Thoracic aorta (tissue), 2 donors: ENCODE measurements at regions not wholly inside any gene's neighbourhood (a gene's known extent, or its start where the extent isn't known, plus 50 kb on each side); places are given as distances from the start of the nearest gene placed in this dataset.

Experiments used
- ATAC-seq: fragments of 150-250 bp; one replicate; pipeline ENCODE4 v1.8.0; 2017; ENCODE audit warnings: low read depth; ENCODE audit not compliant: insufficient number of reproducible peaks, low FRiP score
- DNase-seq: peaks from one replicate; pipeline ENCODE4 v3.0.0-alpha.2; 2020; ENCODE audit warnings: low spot score
- H3K27ac ChIP-seq, 2 donors: fragments of 200-600 bp; sonication (generic); 1 replicate in 1 of 2; 2 replicates in 1 of 2; pipeline ENCODE4 v1.5.1; 2016; ENCODE audit warnings: mild to moderate bottlenecking in 2 of 2, moderate library complexity in 2 of 2
- H3K27me3 ChIP-seq: fragments of 200-600 bp; sonication (generic); replicated peaks from 2 replicates; pipeline ENCODE4 v1.6.0; 2016; ENCODE audit warnings: mild to moderate bottlenecking; ENCODE audit not compliant: insufficient read depth
- H3K36me3 ChIP-seq: fragments of 200-600 bp; sonication (generic); one replicate; pipeline ENCODE4 v1.5.1; 2016
- H3K4me1 ChIP-seq, 2 donors: fragments of 200-600 bp; sonication (generic); 1 replicate in 1 of 2; 2 replicates in 1 of 2; pipeline versions ENCODE4 v1.5.1 to v1.6.0; 2016; ENCODE audit warnings: low read depth in 2 of 2, mild to moderate bottlenecking in 1 of 2; ENCODE audit not compliant: control insufficient read depth in 1 of 2
- H3K4me3 ChIP-seq: fragments of 200-600 bp; sonication (generic); 2 replicates; pipeline ENCODE4 v1.5.1; 2016; ENCODE audit warnings: mild to moderate bottlenecking
- H3K9me3 ChIP-seq: fragments of 200-600 bp; sonication (generic); 2 replicates; pipeline ENCODE4 v1.5.1; 2016
- TF ChIP-seq, protein P1 (sequence below): fragments of 200-600 bp; sonication (generic); IDR thresholded peaks from one replicate; pipeline ENCODE4 v1.5.1; 2019; ENCODE audit warnings: antibody characterized with exemption

DNA sequence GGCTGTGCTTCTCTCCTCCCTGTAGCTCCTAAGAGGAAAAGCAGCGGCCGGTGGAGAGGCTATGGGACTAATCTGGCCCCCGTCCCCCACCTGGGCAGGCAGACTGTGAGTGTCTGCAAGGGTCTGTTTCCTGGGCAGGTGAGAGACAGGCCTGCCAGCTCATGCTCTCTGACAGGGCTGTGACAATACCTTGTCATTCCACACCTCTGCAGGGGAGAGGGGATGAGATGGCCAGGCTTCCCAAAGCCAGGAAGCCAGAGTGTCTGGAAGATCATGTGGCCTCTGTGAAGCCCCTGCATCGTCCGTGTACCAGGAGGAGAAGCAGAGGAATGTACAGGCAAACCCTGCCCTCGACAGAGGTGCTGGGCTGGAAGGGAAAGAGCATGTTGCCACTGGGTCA is 142.5 kb upstream of the GATA6 start:
- Histone ChIP-seq H3K9me3 (no peaks in the 10 kb centered on the region), H3K4me1 (peaks cover 0 to 3% of the 10 kb centered on the region in 2 donors), H3K27me3 (no peaks in the 10 kb centered on the region), H3K27ac (no peak overlapping the region), H3K4me3 (no peak overlapping the region), H3K36me3 (no peaks in the 10 kb centered on the region)
- DNase-seq (no peak), ATAC-seq (no peak)
- TF ChIP-seq, protein P1, sequence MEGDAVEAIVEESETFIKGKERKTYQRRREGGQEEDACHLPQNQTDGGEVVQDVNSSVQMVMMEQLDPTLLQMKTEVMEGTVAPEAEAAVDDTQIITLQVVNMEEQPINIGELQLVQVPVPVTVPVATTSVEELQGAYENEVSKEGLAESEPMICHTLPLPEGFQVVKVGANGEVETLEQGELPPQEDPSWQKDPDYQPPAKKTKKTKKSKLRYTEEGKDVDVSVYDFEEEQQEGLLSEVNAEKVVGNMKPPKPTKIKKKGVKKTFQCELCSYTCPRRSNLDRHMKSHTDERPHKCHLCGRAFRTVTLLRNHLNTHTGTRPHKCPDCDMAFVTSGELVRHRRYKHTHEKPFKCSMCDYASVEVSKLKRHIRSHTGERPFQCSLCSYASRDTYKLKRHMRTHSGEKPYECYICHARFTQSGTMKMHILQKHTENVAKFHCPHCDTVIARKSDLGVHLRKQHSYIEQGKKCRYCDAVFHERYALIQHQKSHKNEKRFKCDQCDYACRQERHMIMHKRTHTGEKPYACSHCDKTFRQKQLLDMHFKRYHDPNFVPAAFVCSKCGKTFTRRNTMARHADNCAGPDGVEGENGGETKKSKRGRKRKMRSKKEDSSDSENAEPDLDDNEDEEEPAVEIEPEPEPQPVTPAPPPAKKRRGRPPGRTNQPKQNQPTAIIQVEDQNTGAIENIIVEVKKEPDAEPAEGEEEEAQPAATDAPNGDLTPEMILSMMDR, result no peak

DNA sequence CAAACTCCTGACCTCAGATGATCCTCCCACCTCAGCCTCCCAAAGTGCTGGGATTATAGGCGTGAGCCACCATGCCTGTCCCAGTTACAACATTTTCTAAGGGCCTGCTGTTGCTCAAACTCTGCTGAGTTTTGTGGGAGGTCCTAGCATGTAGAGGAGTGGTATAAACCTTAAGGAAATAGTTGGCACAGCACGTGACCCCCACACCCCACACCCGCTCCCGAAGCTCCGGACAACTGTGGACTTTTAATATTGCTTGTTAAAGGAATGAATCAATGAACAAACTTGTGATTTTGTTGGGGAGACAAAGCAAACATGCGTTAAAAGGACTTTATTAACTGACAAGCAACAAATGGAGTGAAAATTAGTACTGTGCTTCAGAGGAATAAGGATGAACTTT is 137.8 kb upstream of the GATA6 start:
- H3K4me1 ChIP-seq, result peaks cover 0 to 12% of the 10 kb centered on the region in 2 donors
- ATAC-seq, result no peak
- no peaks in the 10 kb centered on the region for H3K9me3 ChIP-seq
- TF ChIP-seq, protein P1, result no peak
- H3K4me3 ChIP-seq, result no peak overlapping the region
- DNase-seq, result no peak
- no peak overlapping the region for H3K27ac ChIP-seq
- no peaks in the 10 kb centered on the region for H3K27me3 ChIP-seq
- no peaks in the 10 kb centered on the region for H3K36me3 ChIP-seq

DNA sequence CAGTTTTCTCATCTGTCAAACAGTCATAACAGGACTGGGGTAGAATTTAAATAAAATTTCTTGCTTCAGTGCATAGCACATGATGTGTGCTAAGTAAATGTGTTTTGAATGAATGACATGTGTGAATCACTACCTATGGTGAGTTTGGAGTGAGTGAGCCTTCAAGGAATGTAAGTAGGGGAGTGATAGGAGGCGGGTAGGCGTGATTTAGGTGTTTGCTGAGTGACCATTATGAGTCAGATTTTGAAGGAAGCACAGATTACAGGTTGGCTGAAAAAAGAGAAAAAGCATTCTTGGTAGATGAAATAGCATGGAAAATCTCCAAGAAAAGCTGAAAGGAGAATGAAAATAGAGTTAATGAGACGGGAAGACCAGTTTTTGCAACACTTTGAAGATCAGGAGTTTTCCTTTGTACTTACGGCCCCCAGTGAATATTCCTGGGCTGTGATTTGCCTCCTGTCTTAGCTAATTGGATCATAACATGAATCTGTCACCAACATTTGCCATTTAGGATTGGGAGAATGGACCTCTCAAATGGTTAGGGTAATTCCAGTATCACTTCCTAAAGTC is 136.9 kb upstream of the GATA6 start:
- H3K36me3 ChIP-seq, result no peaks in the 10 kb centered on the region
- peak; percentile 78 for ATAC-seq

DNA sequence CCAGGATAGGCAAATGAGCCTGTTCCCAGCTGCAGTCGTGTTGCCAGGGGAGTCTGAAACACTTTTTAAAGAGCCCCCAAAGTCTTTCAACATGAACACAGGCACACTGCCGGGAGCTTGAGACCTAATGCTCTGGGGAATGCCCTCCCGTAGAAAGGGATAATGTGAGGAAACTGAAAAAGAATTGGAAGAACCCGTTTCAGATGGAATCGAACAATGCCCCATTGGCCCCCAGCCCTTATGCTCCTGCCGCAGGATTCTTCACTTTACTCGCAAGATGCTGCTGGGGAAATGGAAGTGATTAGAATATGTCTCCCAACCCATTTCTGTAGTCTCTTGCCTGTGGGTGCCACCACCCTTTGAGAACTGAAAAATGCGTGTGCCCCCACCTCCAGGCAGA is 136.3 kb upstream of the GATA6 start:
- TF ChIP-seq, protein P1, result no peak
- Histone ChIP-seq H3K27ac (no peak overlapping the region), H3K9me3 (no peaks in the 10 kb centered on the region), H3K4me1 (peaks cover 0 to 12% of the 10 kb centered on the region in 2 donors), H3K27me3 (no peaks in the 10 kb centered on the region), H3K4me3 (no peak overlapping the region), H3K36me3 (no peaks in the 10 kb centered on the region)
- DNase-seq (no peak), ATAC-seq (no peak)

More for the DNA sequence above, 136.9 kb upstream of the GATA6 start:
- H3K4me1 ChIP-seq, result peaks cover 0 to 12% of the 10 kb centered on the region in 2 donors
- no peak for DNase-seq
- TF ChIP-seq, protein P1, result no peak
- no peak overlapping the region for H3K4me3 ChIP-seq
- no peaks in the 10 kb centered on the region for H3K27me3 ChIP-seq
- peak overlapping the region in 1 of 2 donors; percentile 15 for H3K27ac ChIP-seq
- H3K9me3 ChIP-seq, result no peaks in the 10 kb centered on the region

DNA sequence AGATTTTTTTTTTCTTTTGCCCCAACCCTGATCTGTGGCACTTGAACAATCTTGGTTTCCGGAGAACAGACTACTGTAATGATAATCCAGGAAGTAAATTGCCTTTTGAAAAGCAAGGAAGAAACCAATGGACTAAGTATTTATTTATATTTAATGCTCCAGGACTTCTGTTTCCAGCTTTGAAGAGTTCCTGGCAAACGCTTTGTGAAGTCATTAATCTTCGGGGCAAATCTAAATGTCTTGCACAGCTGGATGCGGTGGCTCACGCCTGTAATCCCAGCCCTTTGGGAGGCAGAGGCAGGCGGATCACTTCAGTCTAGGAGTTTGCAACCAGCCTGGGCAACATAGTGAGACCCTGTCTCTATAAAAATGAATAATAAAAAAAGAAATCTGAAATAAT is 135.1 kb upstream of the GATA6 start:
- Histone ChIP-seq H3K27ac (no peak overlapping the region), H3K4me3 (no peak overlapping the region), H3K4me1 (peaks cover 0 to 12% of the 10 kb centered on the region in 2 donors), H3K36me3 (no peaks in the 10 kb centered on the region), H3K27me3 (no peaks in the 10 kb centered on the region), H3K9me3 (no peaks in the 10 kb centered on the region)
- DNase-seq (no peak), ATAC-seq (no peak)
- TF ChIP-seq, protein P1, result no peak
